ENCODE measurements at regions not wholly inside any gene's neighbourhood (a gene's known extent, or its start where the extent isn't known, plus 50 kb on each side); places are given as distances from the start of the nearest gene placed in this dataset.

DNA sequence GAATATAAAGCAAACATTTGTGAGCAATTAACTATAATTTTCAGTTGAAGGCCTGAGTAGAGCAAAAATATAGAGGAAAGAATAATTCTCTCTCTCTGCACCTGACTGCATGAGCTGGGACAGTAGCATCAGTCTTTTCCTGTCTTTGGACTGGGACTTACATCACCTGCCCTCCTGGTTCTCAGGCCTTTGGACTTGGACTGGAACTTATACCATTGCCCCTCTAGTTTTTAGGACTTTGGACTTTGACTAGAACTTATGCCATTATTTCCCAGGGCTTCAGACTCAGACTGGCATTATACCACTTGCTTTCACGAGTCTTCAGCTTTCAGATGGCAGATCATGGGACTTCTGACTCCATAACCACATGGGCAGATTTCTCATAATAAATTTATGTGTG is 81.0 kb upstream of the SLC25A13 start:
- no peak for DNase-seq

DNA sequence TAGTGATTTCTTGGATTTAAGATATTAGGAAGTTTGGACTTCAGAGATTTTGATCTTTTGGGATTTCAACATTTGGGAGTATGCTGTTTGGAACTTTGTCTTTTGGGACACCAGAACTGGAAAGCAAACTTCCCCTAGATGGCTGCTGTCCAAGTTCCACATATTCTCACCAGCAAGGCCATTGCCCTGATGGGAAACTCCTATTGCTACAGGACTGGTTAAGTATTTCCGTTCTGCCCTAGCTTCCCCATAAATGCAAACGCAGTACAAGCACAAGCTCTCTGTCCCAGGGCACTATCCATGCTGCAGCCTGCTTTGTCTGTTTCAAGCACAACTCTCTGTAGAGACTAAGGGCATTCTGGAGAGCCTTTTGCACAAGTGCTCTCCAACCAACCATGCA is 79.3 kb upstream of the SLC25A13 start:
- DNase-seq = no peak

DNA sequence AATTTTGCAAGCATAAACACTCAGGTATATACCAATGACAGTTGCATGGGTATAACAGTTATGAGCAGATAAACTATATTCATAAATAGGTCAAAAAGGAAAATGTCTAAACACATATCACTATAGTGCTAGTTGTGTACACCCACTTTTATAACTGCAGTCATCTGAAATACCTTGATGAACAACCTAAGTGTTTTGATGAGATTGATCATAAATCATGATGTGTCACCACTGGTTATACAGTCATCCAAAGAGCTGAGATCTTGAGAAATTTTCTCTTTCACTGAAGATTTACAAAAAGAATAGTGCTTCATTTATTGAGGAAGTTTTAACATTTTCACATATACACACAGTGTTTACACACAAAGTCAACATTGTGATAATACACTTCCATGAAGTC is 78.6 kb upstream of the SLC25A13 start:
- DNase-seq = no peak

- no peak for DNase-seq
These were observed 78.1 kb upstream of the SLC25A13 start for GRCh38 chr7:96400001-96400400.

GRCh38 chr7:96397936-96398598 is 76.2 kb upstream of the SLC25A13 start:
- DNase-seq = no peak

- DNase-seq = no peak
These were observed 66.9 kb upstream of the SLC25A13 start for GRCh38 chr7:96388620-96389383.

- no peak for DNase-seq
These were observed 66.3 kb upstream of the SLC25A13 start for GRCh38 chr7:96388166-96388565.

- DNase-seq = no peak
These were observed 58.2 kb upstream of the SLC25A13 start for GRCh38 chr7:96380111-96380512.

GRCh38 chr7:96377399-96377798 is 55.5 kb upstream of the SLC25A13 start:
- DNase-seq = no peak
